Hematopoietic multipotent progenitor cell treated with erythropoietin and hydrocortisone succinate and interleukin-3 and kit ligand, for 4 days (in vitro differentiated cells): ENCODE measurements at regions not wholly inside any gene's neighbourhood (a gene's known extent, or its start where the extent isn't known, plus 50 kb on each side); places are given as distances from the start of the nearest gene placed in this dataset.

Experiments used
- DNase-seq: peaks from one replicate; pipeline ENCODE4 v3.0.0-alpha.2; 2015

- DNase-seq = no peak
Observed at GRCh38 chr6:81806793-81807565, 54.5 kb upstream of the TENT5A start.

DNA sequence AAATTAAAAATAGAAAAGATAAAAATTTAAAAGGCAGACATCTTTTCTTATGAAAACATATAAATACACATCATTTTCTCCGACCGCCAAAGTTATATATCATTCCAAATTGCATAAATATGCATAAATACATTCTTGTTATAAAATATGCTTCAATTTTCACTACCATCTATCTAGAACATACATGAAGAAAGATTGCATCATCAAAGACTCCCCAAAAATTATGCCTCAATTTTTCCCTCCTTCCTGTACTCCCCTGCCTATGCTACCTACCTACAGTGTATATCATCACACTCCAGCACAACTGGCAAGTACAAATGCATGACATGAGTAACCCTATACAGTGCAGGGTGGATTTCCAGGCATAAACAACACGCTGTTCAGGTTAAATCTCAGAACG is 49.9 kb upstream of the TENT5A start:
- no peak for DNase-seq
